GM04504 (cell line): ENCODE measurements at regions not wholly inside any gene's neighbourhood (a gene's known extent, or its start where the extent isn't known, plus 50 kb on each side); places are given as distances from the start of the nearest gene placed in this dataset.
"Not testable (repeated sequence)": the region's sequence is repeated elsewhere in the genome, so short reads cannot be mapped to it uniquely, and the experiment has no call there.

ENCODE experiments used
- DNase-seq: peaks from one replicate; pipeline ENCODE4 v3.0.0-alpha.2; 2012; ENCODE audit warnings: low read depth

- DNase-seq: no peak
These were observed 135.9 kb downstream of the ITGB8 start for GRCh38 chr7:20466543-20467021.

- no peak for DNase-seq
These were observed 139.4 kb downstream of the ITGB8 start for GRCh38 chr7:20470082-20470481.

GRCh38 chr7:20470726-20471125 lies 140.0 kb downstream of the ITGB8 start:
- DNase-seq: no peak

- DNase-seq: no peak
These were observed 141.2 kb upstream of the ABCB5 start for GRCh38 chr7:20474249-20474648.

GRCh38 chr7:20475756-20476155 lies 139.7 kb upstream of the ABCB5 start:
- DNase-seq: no peak

- DNase-seq: no peak
These were observed 138.4 kb upstream of the ABCB5 start for GRCh38 chr7:20477067-20477466.

GRCh38 chr7:20479706-20480105 lies 135.8 kb upstream of the ABCB5 start:
- DNase-seq: no peak

- no peak for DNase-seq
These were observed 133.4 kb upstream of the ABCB5 start for GRCh38 chr7:20482071-20482470.

GRCh38 chr7:20484356-20484755 lies 131.1 kb upstream of the ABCB5 start:
- DNase-seq: no peak

- no peak for DNase-seq
These were observed 126.6 kb upstream of the ABCB5 start for GRCh38 chr7:20488850-20489249.

GRCh38 chr7:20491284-20491683 lies 124.2 kb upstream of the ABCB5 start:
- DNase-seq: no peak

- no peak for DNase-seq
These were observed 120.9 kb upstream of the ABCB5 start for GRCh38 chr7:20494566-20494965.

- DNase-seq: not testable (repeated sequence)
These were observed 114.0 kb upstream of the ABCB5 start for GRCh38 chr7:20501473-20501872.

- no peak for DNase-seq
These were observed 112.1 kb upstream of the ABCB5 start for GRCh38 chr7:20503278-20503950.

GRCh38 chr7:20504060-20504459 lies 111.4 kb upstream of the ABCB5 start:
- DNase-seq: no peak

- DNase-seq: no peak
These were observed 109.3 kb upstream of the ABCB5 start for GRCh38 chr7:20506175-20506574.

GRCh38 chr7:20507157-20507556 lies 108.3 kb upstream of the ABCB5 start:
- no peak for DNase-seq

- DNase-seq: no peak
These were observed 107.4 kb upstream of the ABCB5 start for GRCh38 chr7:20508109-20508508.

GRCh38 chr7:20509892-20510572 lies 105.4 kb upstream of the ABCB5 start:
- no peak for DNase-seq

GRCh38 chr7:20510573-20510900 lies 104.9 kb upstream of the ABCB5 start:
- no peak for DNase-seq

GRCh38 chr7:20513341-20513740 lies 102.1 kb upstream of the ABCB5 start:
- no peak for DNase-seq

GRCh38 chr7:20513897-20514296 lies 101.6 kb upstream of the ABCB5 start:
- no peak for DNase-seq

GRCh38 chr7:20514364-20514763 lies 101.1 kb upstream of the ABCB5 start:
- peak; percentile 9 for DNase-seq

- DNase-seq: no peak
These were observed 95.8 kb upstream of the ABCB5 start for GRCh38 chr7:20519645-20520044.
